Osteoblast (primary cell): ENCODE measurements at regions not wholly inside any gene's neighbourhood (a gene's known extent, or its start where the extent isn't known, plus 50 kb on each side); places are given as distances from the start of the nearest gene placed in this dataset.

Experiments used
- DNase-seq: peaks from one replicate; pipeline ENCODE4 v3.0.0; 2011; ENCODE audit warnings: low spot score, mixed read lengths; ENCODE audit not compliant: insufficient read length; ENCODE audit errors: missing footprints
- H2AFZ ChIP-seq: 2 replicates; pipeline ENCODE4 v1.6.0; 2011; ENCODE audit warnings: mild to moderate bottlenecking, low read length
- H3K27ac ChIP-seq: 2 replicates; pipeline ENCODE4 v1.5.1; 2011; ENCODE audit warnings: mild to moderate bottlenecking, low read depth, low read length, moderate library complexity
- H3K27me3 ChIP-seq: 2 replicates; pipeline ENCODE4 v1.6.0; 2012; ENCODE audit warnings: mild to moderate bottlenecking, control low read depth, inconsistent platforms, low read length, moderate library complexity; ENCODE audit not compliant: insufficient read depth
- H3K36me3 ChIP-seq: 2 replicates; pipeline ENCODE4 v1.5.1; 2011; ENCODE audit warnings: mild to moderate bottlenecking, low read length, control low read depth, moderate library complexity; ENCODE audit not compliant: insufficient read depth
- H3K4me1 ChIP-seq: 2 replicates; pipeline ENCODE4 v1.5.1; 2011; ENCODE audit warnings: mild to moderate bottlenecking, low read length, control low read depth, moderate library complexity; ENCODE audit not compliant: insufficient read depth
- H3K4me2 ChIP-seq: 2 replicates; pipeline ENCODE4 v1.6.0; 2011; ENCODE audit warnings: mild to moderate bottlenecking, low read length; ENCODE audit not compliant: insufficient read depth
- H3K4me3 ChIP-seq: fragments of 200-600 bp; sonication (generic); 3 replicates; pipeline ENCODE4 v1.5.1; 2012; ENCODE audit warnings: mild to moderate bottlenecking, low read length, inconsistent platforms; ENCODE audit not compliant: insufficient read depth
- H3K79me2 ChIP-seq: 2 replicates; pipeline ENCODE4 v1.6.0; 2012; ENCODE audit warnings: mild to moderate bottlenecking, low read length, control low read depth, inconsistent platforms; ENCODE audit not compliant: insufficient read depth
- H3K9me3 ChIP-seq: 2 replicates; pipeline ENCODE4 v1.5.1; 2011; ENCODE audit warnings: low read depth, low read length, control low read depth
- H4K20me1 ChIP-seq: 2 replicates; pipeline ENCODE4 v1.6.0; 2012; ENCODE audit warnings: mild to moderate bottlenecking, low read length, control low read depth; ENCODE audit not compliant: insufficient read depth
- CTCF ChIP-seq: IDR thresholded peaks from 2 replicates; pipeline ENCODE4 v1.5.1; 2011; ENCODE audit warnings: mild to moderate bottlenecking, low read depth, low read length, moderate library complexity; ENCODE audit errors: extremely low read depth

- Histone ChIP-seq H2AFZ (no peak overlapping the region), H3K27ac (no peak overlapping the region), H3K27me3 (no peaks in the 10 kb centered on the region), H3K4me1 (no peaks in the 10 kb centered on the region), H3K36me3 (no peaks in the 10 kb centered on the region), H3K9me3 (no peaks in the 10 kb centered on the region), H4K20me1 (no peaks in the 10 kb centered on the region), H3K4me2 (no peak overlapping the region), H3K4me3 (no peak overlapping the region), H3K79me2 (no peaks in the 10 kb centered on the region)
- no peak for DNase-seq
- no peak for TF ChIP-seq CTCF
Measured at GRCh38 chr5:87653242-87653641, 240.5 kb upstream of the CCNH start.

DNA sequence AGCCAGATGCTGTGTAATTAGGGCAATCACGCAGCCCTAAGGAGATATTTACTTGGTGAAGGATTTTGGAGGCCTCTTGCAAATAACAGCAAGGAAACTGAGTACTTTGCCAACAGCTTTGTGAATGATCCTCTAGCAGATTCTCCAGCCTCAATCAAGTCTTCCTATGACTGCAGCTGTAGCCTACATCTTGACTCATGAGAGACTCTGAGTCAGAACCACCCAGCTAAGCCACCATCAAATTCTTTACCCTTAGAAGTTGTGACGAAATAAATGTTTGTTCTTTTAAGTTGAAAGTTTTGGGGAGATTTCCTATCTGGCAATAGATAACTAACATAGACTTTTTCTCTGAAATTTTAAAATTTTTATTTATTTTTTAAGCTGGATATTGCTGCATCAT, 237.6 kb upstream of the CCNH start:
- H3K4me3 ChIP-seq: no peak overlapping the region
- H3K27me3 ChIP-seq: no peaks in the 10 kb centered on the region
- H4K20me1 ChIP-seq: no peaks in the 10 kb centered on the region
- H3K36me3 ChIP-seq: no peaks in the 10 kb centered on the region
- DNase-seq: no peak
- H3K4me1 ChIP-seq: no peaks in the 10 kb centered on the region
- H3K79me2 ChIP-seq: no peaks in the 10 kb centered on the region
- no peak overlapping the region for H3K4me2 ChIP-seq
- no peak overlapping the region for H2AFZ ChIP-seq
- no peaks in the 10 kb centered on the region for H3K9me3 ChIP-seq
- no peak for TF ChIP-seq CTCF
- no peak overlapping the region for H3K27ac ChIP-seq

DNA sequence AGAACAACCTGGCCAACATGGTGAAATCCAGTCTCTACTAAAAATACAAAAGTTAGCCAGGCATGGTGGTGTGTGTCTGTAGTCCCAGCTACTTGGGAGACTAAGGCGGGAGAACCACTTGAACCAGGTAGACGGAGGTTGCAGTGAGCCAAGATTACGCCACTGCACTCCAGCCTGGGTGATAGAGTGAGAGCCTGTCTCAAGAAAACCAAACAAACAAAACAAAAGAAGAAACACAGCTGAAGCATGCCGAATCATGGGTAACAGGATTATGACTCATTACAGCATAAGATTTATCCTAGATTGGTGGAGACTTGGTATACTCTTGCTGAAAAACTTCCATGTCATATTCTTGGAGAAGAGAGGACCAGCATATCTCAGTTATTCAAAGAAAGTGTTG, 236.7 kb upstream of the CCNH start:
- Histone ChIP-seq H3K4me3 (no peak overlapping the region), H3K36me3 (no peaks in the 10 kb centered on the region)
- DNase-seq: no peak

DNA sequence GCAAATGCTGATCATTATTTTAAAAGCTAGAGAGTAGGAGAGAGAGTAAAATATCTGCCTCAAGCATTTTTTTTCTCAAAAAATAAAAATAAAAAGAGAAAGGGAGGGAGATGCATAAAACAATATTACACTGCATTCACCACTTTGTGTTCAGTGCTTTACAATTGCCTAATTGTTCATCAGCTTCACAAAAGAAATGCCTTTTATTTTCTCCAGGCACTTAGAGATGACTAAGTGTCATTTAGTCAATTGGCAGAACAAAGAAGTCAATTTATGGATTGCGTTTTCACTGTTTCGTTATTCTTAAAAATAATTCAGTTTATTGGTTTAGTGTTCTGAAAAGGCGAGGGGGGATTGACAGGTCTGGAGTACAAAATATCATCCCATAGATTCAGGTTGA, 232.5 kb upstream of the CCNH start:
- Histone ChIP-seq H4K20me1 (no peaks in the 10 kb centered on the region), H3K4me1 (no peaks in the 10 kb centered on the region), H3K9me3 (no peaks in the 10 kb centered on the region), H2AFZ (no peak overlapping the region), H3K27me3 (no peaks in the 10 kb centered on the region), H3K27ac (no peak overlapping the region), H3K4me3 (no peak overlapping the region), H3K4me2 (no peak overlapping the region), H3K36me3 (no peaks in the 10 kb centered on the region), H3K79me2 (no peaks in the 10 kb centered on the region)
- DNase-seq: no peak
- TF ChIP-seq CTCF: no peak

More for the DNA sequence above, 236.7 kb upstream of the CCNH start:
- no peak for TF ChIP-seq CTCF
- Histone ChIP-seq H3K4me1 (no peaks in the 10 kb centered on the region), H3K4me2 (no peak overlapping the region), H3K79me2 (no peaks in the 10 kb centered on the region), H3K27ac (no peak overlapping the region), H3K27me3 (no peaks in the 10 kb centered on the region), H2AFZ (no peak overlapping the region), H3K9me3 (no peaks in the 10 kb centered on the region), H4K20me1 (no peaks in the 10 kb centered on the region)
